GM19468 (cell line): ENCODE measurements at regions not wholly inside any gene's neighbourhood (a gene's known extent, or its start where the extent isn't known, plus 50 kb on each side); places are given as distances from the start of the nearest gene placed in this dataset.
"Not testable (repeated sequence)": the region's sequence is repeated elsewhere in the genome, so short reads cannot be mapped to it uniquely, and the experiment has no call there.

Experiments
- ATAC-seq: cut with Tn5 transposase; IDR thresholded peaks from one replicate; pipeline ENCODE4 v1.9.1; 2021; ENCODE audit warnings: mild to moderate bottlenecking, moderate library complexity, moderate number of reproducible peaks; ENCODE audit not compliant: unreplicated experiment; ENCODE audit errors: extremely low read depth

DNA sequence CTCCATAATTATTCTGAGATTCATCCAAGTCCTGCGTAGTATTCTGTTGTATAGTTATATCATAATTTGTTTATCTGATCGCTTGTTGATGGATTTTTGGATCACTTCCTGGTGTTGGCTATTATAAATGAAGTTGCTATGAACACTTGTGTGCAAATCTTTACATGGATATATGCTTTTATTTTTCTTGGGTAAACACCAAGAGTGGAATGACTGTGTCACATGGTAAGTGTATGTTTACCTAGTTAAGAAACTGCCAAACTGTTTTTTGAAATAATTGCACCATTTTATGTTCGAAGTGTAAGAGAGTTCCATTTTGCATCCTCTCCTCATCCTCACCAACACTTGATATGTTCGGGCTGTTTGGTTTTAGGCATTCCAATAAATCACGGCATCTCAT lies 360.4 kb upstream of the FRG2C start:
- no peak for ATAC-seq

DNA sequence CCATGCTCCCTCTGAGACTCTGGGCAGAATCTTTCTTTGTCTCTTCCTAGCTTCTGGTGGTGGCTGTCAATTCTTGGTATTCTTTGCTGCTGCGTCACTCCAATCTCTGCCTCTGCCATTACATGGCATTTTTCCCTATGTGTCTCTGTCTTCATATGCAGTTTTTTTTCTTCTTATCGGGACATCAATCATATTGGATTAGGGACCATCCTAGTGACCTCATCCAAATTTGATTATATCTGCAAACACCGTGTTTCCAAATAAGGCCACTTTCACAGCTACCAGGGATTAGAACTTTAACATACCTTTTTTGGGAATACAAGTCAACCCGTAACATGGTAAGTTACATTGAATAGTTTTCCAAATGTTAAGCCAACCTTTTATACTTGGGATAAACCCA lies 358.2 kb upstream of the FRG2C start:
- ATAC-seq, result no peak

- not testable (repeated sequence) for ATAC-seq
Measured at GRCh38 chr3:75311306-75311705, 352.8 kb upstream of the FRG2C start.

DNA sequence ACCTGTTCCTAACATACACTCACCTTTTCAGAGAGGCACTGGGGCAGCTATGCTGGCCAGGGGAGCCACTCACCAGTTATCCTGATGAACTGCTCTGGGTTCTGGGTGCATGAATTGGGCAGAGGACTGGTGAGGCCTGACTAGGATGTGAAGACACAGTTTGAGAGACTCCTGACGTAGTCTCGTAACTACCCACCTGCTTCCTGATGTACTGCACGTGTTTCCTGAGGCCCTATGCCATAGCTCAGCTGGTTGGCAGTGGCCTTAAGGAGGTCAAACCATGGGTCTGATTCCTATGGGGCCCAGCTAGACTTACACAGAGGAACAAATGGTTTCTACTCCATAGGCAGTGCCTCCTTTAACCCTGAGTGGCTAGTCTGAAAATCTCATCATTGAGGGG lies 351.7 kb upstream of the FRG2C start:
- not testable (repeated sequence) for ATAC-seq

GRCh38 chr3:75319776-75320175 lies 344.4 kb upstream of the FRG2C start:
- not testable (repeated sequence) for ATAC-seq

DNA sequence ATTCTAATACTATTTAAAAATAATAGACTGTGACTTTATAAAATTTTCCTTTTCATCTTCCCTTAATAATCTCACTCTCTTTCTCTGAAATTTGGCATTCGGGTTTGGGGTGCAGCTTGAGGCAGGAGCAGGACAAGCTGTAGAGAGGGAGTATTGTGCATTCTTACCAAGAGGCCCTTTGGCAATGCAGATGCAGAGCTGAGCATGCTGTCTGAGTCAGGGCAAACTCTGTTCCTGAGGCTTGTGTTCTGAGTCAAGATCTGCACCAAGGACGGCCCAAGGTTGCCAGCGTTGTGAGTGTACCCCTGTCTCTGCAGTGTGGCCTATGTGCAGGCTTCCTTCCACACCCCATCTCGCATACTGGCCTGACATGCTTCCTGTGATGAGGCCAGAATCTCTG lies 343.8 kb upstream of the FRG2C start:
- no peak for ATAC-seq

GRCh38 chr3:75321060-75321459 lies 343.1 kb upstream of the FRG2C start:
- ATAC-seq, result no peak

- ATAC-seq, result not testable (repeated sequence)
Measured at GRCh38 chr3:75323936-75324335, 340.2 kb upstream of the FRG2C start.

GRCh38 chr3:75325716-75326115 lies 338.4 kb upstream of the FRG2C start:
- no peak for ATAC-seq

GRCh38 chr3:75327453-75327852 lies 336.7 kb upstream of the FRG2C start:
- ATAC-seq, result no peak

DNA sequence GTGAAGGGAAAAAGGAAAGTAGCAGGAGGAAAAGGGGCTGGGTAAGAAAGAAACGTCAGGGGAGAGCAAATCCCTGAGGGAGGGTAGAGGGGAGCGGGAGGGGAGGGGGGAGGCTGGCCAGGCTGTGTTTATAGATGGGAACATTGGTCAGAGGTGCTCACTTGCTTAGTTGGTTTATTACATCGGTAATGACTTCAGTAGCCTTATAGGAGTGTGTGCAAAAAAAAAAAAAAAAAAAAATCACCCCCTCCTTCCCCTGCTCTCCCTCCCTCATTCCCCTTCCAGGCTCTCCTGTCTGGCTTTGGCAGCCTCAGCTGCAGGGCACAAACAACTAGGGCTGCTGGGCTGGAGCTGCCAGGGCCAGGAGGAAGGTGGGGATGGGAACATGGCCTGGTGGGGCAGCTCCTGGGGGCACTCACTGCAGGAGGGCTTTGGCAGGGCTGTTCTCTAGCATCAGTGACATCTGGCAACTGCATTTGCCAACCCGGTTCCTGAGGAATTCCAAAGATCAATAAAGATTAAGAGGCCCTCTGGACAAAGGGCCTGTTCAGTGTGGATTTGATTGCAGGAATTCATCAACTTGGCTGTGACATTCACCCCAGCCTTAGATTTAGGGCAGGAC lies 334.5 kb upstream of the FRG2C start:
- no peak for ATAC-seq

- ATAC-seq, result not testable (repeated sequence)
Measured at GRCh38 chr3:75330446-75330845, 333.7 kb upstream of the FRG2C start.

GRCh38 chr3:75332090-75332489 lies 332.0 kb upstream of the FRG2C start:
- ATAC-seq, result not testable (repeated sequence)

GRCh38 chr3:75332794-75333193 lies 331.3 kb upstream of the FRG2C start:
- no peak for ATAC-seq

DNA sequence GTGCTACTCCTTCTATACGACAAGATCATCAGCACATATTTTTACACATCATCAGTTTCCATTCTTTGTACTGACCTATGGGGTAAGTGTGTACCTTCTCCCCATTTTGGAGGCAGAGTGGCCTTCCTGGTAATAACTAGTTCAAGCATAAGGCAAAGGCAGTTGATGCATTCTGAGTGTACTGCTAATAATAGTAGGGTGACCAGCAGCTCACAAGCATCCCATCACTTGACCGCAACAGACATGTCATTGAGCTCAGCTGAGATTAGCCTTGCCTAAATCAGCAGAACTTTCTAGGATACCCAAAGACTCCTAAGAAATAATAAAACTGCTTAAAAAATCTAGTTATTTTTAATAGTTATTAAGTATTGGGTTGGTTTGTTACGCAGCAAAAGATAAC lies 329.8 kb upstream of the FRG2C start:
- no peak for ATAC-seq

DNA sequence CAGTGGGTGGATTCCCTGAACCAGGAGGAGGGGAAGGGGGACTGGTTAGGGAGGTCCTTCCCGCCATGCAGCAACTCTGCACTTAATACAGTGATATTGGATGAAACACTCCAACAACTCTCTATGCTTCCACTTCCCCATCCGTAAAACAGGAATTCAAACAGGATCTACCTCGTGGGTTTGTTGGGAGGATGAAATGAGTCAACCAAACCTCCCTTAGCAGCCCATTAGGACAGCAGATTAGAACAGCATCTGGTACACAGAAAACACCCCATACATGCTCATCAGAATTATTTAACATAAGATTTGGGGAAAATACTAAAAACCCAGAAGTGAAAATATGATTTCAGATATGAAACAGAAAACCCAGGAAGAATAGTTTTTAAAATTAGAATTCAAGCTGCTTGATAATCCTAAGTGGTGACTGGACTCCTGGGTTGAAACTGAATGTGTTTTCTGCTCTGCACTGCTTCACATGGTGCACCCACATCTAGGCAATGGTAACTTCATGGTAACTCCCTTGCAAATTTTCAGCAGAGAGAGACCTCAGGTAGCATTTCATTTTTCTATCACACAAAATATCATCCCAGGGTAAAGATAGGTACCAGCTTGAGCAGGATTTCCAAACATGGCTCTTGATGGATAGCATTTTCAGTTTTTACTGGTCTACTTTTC lies 326.8 kb upstream of the FRG2C start:
- no peak for ATAC-seq

DNA sequence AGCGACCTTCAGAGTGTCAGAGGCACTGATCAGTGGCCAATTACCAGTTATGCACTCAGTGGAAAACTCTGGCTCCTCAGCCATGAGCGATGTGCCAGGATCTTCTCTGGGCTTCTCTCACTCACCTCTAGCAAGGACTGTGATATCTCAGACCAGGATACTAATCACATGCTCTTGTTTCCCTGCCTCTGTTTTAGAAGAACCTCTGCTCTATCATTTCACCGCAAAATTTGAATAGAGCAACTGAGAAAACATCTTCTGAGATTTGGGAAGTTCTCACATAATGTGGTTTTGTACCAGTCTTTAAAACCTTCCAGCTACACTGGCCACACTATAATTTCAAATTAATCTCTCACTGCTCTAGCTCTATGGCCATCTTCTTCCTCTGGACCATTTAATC lies 325.8 kb upstream of the FRG2C start:
- no peak for ATAC-seq

- no peak for ATAC-seq
Measured at GRCh38 chr3:75341324-75342067, 322.6 kb upstream of the FRG2C start.

DNA sequence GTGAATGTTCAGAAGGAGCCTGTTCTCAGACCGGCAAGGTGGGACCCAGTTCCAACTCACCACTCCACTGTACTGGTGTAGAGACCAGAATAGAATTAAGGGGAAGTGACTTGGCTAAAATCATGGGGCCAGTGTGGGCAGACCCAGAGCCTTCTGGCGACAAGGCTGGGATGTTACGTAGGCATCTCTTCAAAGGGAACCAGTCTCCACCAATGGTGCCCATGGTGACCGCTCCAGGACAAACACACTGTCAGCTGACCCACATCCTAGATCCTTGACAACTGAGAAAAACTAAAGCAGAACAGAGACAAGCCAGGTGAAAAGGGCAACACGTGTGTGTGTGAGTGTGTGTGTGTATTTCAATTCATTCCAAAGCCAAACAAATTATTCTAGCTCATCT lies 321.7 kb upstream of the FRG2C start:
- no peak for ATAC-seq

- not testable (repeated sequence) for ATAC-seq
Measured at GRCh38 chr3:75350536-75350935, 313.6 kb upstream of the FRG2C start.

GRCh38 chr3:75362086-75362784 lies 301.9 kb upstream of the FRG2C start:
- ATAC-seq, result not testable (repeated sequence)
